Heart left ventricle (tissue), 16 donors: ENCODE measurements at regions not wholly inside any gene's neighbourhood (a gene's known extent, or its start where the extent isn't known, plus 50 kb on each side); places are given as distances from the start of the nearest gene placed in this dataset.

Experiments used
- ATAC-seq, 4 donors: fragments of 200-7000 bp; cut with Tn5 transposase; one replicate each; pipeline ENCODE4 v1.9.1; 2020 to 2022; ENCODE audit warnings: moderate library complexity in 4 of 4, mild to moderate bottlenecking in 3 of 4, moderate number of reproducible peaks in 1 of 4
- DNase-seq, 5 donors: peaks; one replicate each; pipeline ENCODE4 v3.0.0-alpha.2; 2020
- H3K27ac ChIP-seq, 12 donors: fragments of 200-600 bp; sonication (generic) in 4 of 12; one replicate each; pipeline versions ENCODE4 v1.5.0 to v1.8.0; 2016 to 2022; ENCODE audit warnings: mild to moderate bottlenecking in 2 of 12
- H3K27me3 ChIP-seq, 9 donors: fragments of 200-600 bp; sonication (generic) in 2 of 9; one replicate each; pipeline versions ENCODE4 v1.5.1 to v1.8.0; 2016 to 2022; ENCODE audit warnings: mild to moderate bottlenecking in 3 of 9
- H3K36me3 ChIP-seq, 9 donors: fragments of 200-600 bp; sonication (generic) in 2 of 9; one replicate each; pipeline versions ENCODE4 v1.5.0 to v1.8.0; 2018 to 2022; ENCODE audit warnings: mild to moderate bottlenecking in 2 of 9
- H3K4me1 ChIP-seq, 12 donors: fragments of 200-600 bp; sonication (generic) in 4 of 12; one replicate each; pipeline versions ENCODE4 v1.5.0 to v1.8.0; 2016 to 2022; ENCODE audit warnings: mild to moderate bottlenecking in 3 of 12
- H3K4me3 ChIP-seq, 12 donors: fragments of 200-600 bp; sonication (generic) in 4 of 12; one replicate each; pipeline versions ENCODE4 v1.5.0 to v1.8.0; 2017 to 2022; ENCODE audit warnings: mild to moderate bottlenecking in 9 of 12, moderate library complexity in 4 of 12
- H3K9me3 ChIP-seq, 12 donors: fragments of 200-600 bp; sonication (generic) in 4 of 12; one replicate each; pipeline versions ENCODE4 v1.5.0 to v1.8.0; 2016 to 2022; ENCODE audit warnings: mild to moderate bottlenecking in 1 of 12
- POLR2A ChIP-seq, 2 donors: fragments of 450-650 bp; IDR thresholded peaks; one replicate each; pipeline ENCODE4 v1.6.1; 2017; ENCODE audit warnings: antibody characterized with exemption in 2 of 2, mild to moderate bottlenecking in 2 of 2, moderate library complexity in 2 of 2
- WGBS, 4 donors: extraction: QIAGEN DNeasy Blood & Tissue Kit in 2 of 4; methylation state at CpG; one replicate each; pipeline versions ENCODE4 v1.1.5 to v1.1.7; 2013 to 2018; 5-methylcytosine and 5-hydroxymethylcytosine counted together
- intact Hi-C, 10 donors: fragments of 100-400 bp; cut with DNase I; formaldehyde crosslinking; loops; one replicate each; pipeline versions ENCODE4 v1.11.1 to v1.14.2; 2022
- TF ChIP-seq, protein P1 (sequence below), 12 donors: fragments of 200-600 bp; sonication (generic) in 4 of 12; IDR thresholded peaks; one replicate each; pipeline versions ENCODE4 v1.5.0 to v1.8.0; 2018 to 2022; ENCODE audit warnings: antibody characterized with exemption in 12 of 12, mild to moderate bottlenecking in 5 of 12
- donor health status: ischemic (EF 13 %, LVEDD 7.1; RV severe dilation, severe dysfunction).
- donor health status: healthy with polysubstance abuse.
- donor health status: DM: no; HTN: yes; CAD: no.
- donor health status: DM: no; HTN: no; CAD: no.
- donor health status: ischemic (EF 25% LVEDD 6.9; RV normal size, moderate dysfunction).
- donor health status: ischemic (EF 25% LVEDD 5.7; RV mildly dilated, moderate dysfunction).
- donor health status: healthy.
- donor health status: DM: yes; HTN: yes; CAD: no.
- donor health status: ischemic (EF 35%, LVEDD 5.7; RV mildly dilated, moderate dysfunction).
- donor health status: nonischemic (EF 11% LVEDD 7.7; RV severe dilation, severe dysfunction).
- donor health status: DM: yes; HTN: yes; CAD: no.
- donor health status: PGD.
- donor health status: ischemic (EF 29% LVEDD 5.4; RV normal size, mild dysfunction).
- donor health status: nonischemic (EF 23%, LVEDD 6.1; RV moderate dilation, normal function).

DNA sequence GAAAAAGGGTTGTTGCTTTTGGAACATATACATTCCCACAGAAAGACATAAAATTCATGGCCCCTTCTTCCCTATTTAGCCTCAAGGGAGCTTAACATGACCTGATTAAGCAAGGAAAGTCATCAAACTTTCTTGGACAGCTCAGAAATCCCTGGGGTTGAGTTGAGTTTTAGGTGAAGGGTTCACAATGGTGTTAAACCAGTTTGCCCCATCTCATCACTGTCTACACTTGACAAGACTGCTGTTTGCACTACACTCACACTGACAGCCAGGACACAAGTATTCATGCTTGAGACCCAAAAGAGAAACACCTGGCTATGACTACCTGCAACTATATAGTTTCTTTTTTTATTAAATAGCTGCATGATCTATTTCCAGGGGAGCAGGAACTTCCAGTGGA, 209.8 kb upstream of the TMEM45B start:
- intact Hi-C loops = no loop called here
- no peak overlapping the region for H3K27ac ChIP-seq
- TF ChIP-seq, protein P1, sequence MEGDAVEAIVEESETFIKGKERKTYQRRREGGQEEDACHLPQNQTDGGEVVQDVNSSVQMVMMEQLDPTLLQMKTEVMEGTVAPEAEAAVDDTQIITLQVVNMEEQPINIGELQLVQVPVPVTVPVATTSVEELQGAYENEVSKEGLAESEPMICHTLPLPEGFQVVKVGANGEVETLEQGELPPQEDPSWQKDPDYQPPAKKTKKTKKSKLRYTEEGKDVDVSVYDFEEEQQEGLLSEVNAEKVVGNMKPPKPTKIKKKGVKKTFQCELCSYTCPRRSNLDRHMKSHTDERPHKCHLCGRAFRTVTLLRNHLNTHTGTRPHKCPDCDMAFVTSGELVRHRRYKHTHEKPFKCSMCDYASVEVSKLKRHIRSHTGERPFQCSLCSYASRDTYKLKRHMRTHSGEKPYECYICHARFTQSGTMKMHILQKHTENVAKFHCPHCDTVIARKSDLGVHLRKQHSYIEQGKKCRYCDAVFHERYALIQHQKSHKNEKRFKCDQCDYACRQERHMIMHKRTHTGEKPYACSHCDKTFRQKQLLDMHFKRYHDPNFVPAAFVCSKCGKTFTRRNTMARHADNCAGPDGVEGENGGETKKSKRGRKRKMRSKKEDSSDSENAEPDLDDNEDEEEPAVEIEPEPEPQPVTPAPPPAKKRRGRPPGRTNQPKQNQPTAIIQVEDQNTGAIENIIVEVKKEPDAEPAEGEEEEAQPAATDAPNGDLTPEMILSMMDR (IDR thresholded peaks at IDR 0.05) = no peak
- no peak for TF ChIP-seq POLR2A (IDR thresholded peaks at IDR 0.05)
- DNase-seq (no peak), ATAC-seq (no peak)
- no peak overlapping the region for H3K4me3 ChIP-seq
- H3K9me3 ChIP-seq = peaks cover 0 to 7% (median 0%) of the 10 kb centered on the region in 12 donors
- H3K36me3 ChIP-seq = no peaks in the 10 kb centered on the region
- no peaks in the 10 kb centered on the region for H3K27me3 ChIP-seq
- H3K4me1 ChIP-seq = no peaks in the 10 kb centered on the region

- H3K27me3 ChIP-seq = peaks cover 0 to 2% (median 0%) of the 10 kb centered on the region in 9 donors
- H3K27ac ChIP-seq = no peak overlapping the region
- DNase-seq (no peak), ATAC-seq (no peak)
- H3K4me3 ChIP-seq = no peak overlapping the region
- intact Hi-C loops = no loop called here
- 54 to 74% (median 70%) methylated on average over 6 of the region's 6 CpGs for WGBS, 4 donors
- no peaks in the 10 kb centered on the region for H3K4me1 ChIP-seq
- no peak for TF ChIP-seq POLR2A (IDR thresholded peaks at IDR 0.05)
- TF ChIP-seq, protein P1 (IDR thresholded peaks at IDR 0.05) = no peak
- H3K36me3 ChIP-seq = no peaks in the 10 kb centered on the region
- no peaks in the 10 kb centered on the region for H3K9me3 ChIP-seq
Observed at GRCh38 chr11:129608711-129609110, 206.9 kb upstream of the TMEM45B start.

DNA sequence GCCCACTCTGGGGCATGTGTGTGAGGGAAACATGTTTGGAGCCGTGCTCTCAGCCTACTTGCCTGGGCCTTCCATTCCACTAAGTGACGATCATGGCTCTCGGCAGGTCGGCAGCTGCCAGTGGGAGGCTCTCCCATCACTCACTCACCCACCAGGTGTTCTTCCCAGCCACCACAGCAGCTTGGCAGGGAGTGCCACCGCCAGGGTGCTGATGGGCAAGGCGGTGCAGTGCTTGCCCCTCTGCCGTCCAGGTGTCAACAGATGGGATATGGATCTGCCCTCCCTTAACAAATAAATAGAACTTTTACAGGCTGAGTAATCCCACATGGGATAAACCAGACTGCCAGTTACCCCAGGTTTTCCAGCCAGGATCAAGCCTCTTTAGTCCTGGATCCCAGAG, 205.5 kb upstream of the TMEM45B start:
- no peak for DNase-seq
- Histone ChIP-seq H3K9me3 (no peaks in the 10 kb centered on the region), H3K27me3 (peaks cover 0 to 2% (median 0%) of the 10 kb centered on the region in 9 donors), H3K27ac (no peak overlapping the region), H3K36me3 (no peaks in the 10 kb centered on the region), H3K4me3 (no peak overlapping the region), H3K4me1 (no peaks in the 10 kb centered on the region)
- TF ChIP-seq, protein P1 (IDR thresholded peaks at IDR 0.05) = no peak
- no peak for TF ChIP-seq POLR2A (IDR thresholded peaks at IDR 0.05)
- intact Hi-C loops = no loop called here
- no peak for ATAC-seq
- 82 to 91% (median 86%) methylated on average over 7 of the region's 7 CpGs for WGBS, 4 donors

- no peak overlapping the region for H3K27ac ChIP-seq
- H3K9me3 ChIP-seq = no peaks in the 10 kb centered on the region
- H3K36me3 ChIP-seq = no peaks in the 10 kb centered on the region
- WGBS, 4 donors = 79 to 86% (median 82%) methylated on average over 5 of the region's 5 CpGs
- DNase-seq = no peak
- ATAC-seq = no peak
- TF ChIP-seq, protein P1 (IDR thresholded peaks at IDR 0.05) = no peak
- no peak for TF ChIP-seq POLR2A (IDR thresholded peaks at IDR 0.05)
- H3K4me1 ChIP-seq = no peaks in the 10 kb centered on the region
- H3K27me3 ChIP-seq = peaks cover 0 to 2% (median 0%) of the 10 kb centered on the region in 9 donors
- no peak overlapping the region for H3K4me3 ChIP-seq
- intact Hi-C loops = no loop called here
Observed at GRCh38 chr11:129610545-129610944, 205.1 kb upstream of the TMEM45B start.
